ENCODE measurements at regions not wholly inside any gene's neighbourhood (a gene's known extent, or its start where the extent isn't known, plus 50 kb on each side); places are given as distances from the start of the nearest gene placed in this dataset.

DNA sequence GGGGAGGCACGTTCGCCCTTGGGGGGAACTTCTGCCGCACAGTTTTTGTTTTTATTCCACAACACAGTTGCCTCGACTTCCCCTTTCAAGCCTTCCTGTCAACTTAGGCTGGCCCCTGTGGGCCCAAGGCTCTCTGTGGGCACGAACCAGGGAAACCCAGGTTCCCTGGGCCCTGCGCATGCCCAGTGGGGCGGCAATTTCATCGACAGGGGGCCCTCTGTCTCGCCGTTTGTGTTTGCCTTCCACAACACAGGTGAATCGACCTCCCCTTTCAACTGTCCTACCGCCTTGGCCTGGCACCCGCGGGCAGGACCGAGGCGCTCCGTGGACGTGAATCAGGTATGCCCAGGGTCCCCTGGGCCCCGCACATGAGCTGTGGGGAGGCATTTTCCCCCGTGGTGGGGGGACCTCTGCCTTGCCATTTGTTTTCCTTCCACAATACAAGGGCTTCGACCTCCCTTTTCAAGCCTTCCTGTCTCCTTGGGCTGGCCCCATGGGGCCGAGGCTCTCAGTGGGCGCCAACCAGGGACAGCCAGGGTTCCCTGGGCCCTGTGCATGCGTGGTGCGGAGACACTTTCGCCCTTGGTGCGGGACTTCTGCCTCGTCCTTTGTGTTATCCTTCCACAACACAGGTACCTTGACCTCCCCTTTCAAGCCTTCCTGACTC is 354.0 kb downstream of the ALG10 start:
- DNase-seq (ENCODE audit: low read depth), result no peak

DNA sequence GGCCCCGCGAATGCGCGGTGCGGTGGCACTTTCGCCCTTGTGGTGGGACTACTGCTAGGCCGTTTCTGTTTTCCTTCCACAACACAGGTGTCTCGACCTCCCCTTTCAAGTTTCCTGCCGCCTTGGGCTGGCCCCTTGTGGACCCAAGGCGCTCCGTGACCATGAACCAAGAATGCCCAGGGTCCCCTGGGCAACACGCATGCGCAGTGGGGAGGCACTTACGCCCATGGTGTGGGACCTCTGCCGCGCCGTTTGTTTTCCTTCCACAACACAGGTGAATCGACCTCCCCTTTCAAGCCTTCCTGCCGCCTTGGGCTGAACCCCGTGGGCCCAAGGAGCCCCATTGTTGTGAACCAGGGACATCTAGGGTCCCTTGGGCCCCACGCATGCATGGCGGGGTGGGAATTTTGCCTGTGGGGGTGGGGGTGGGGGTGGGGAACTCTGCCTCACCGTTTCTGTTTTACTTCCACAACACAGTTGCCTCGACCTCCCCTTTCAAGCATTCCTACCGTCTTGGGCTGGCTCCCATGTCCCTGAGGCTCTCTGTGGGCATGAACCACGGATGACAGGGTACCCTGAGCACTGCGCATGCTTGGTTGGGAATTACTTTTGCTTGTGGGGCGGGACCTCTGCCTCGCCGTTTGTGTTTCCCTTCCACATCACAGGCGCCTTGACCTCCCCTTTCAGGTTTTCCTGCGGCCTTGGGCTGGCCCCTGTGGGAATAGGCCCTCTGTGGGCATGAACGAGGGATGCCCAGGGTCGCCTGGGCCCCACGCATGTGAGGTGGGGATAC is 355.1 kb downstream of the ALG10 start:
- no peak for DNase-seq (ENCODE audit: low read depth)

DNA sequence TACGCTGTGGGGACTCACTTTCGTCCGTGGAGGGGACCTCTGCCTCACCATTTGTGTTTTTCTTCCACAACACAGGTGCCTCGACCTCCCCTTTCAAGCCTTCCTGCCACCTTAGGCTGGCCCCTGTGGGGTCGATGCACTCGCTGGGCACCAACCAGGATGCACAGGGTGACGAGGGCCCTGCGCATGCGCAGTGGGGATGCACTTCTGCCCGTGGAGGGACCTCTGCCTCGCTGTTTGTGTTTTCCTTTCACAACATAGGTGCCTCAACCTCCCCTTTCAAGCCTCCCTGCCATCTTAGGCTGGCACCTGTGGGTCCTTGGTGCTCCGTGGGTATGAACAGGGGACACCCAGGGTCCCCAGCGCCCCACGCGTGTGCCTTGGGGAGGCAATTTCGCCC is 356.8 kb downstream of the ALG10 start:
- DNase-seq (ENCODE audit: low read depth), result no peak

DNA sequence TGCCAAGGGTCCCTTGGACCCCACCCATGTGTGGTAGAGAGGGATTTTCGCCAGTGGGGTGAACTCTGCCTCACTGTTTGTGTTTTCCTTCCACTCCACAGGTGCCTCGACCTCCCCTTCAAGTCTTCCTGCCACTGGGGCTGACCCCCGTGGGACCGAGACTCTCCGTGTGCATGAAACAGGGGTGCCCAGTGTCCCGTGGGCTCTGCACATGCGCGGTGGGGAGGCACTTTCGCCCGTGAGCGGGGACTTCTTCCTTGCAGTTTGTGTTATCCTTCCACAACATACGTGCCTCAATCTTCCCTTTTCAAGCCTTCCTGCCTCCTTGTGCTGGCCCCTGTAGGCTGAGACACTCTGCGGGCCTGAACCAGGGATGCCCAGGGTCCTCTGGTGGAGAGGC is 362.4 kb downstream of the ALG10 start:
- DNase-seq (ENCODE audit: low read depth), result no peak

DNA sequence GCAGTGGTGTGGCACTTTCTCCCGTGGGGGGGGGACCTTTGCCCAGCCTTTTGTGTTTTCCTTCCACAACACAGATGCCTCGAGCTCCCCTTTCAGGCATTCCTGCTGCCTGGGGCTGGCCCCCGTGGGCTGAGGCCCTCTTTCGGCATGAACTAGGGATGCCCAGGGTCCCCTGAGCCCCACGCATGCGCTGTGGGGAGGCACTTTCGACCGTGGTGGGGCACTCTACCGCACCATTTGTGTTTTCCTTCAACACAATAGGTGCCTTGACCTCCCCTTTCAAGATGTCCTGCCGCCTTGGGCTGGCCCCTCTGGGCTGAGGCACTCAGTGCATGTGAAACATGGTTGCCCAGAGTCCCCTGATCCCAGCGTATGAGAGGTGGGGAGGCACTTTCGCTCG is 363.7 kb downstream of the ALG10 start:
- DNase-seq (ENCODE audit: low read depth), result no peak

DNA sequence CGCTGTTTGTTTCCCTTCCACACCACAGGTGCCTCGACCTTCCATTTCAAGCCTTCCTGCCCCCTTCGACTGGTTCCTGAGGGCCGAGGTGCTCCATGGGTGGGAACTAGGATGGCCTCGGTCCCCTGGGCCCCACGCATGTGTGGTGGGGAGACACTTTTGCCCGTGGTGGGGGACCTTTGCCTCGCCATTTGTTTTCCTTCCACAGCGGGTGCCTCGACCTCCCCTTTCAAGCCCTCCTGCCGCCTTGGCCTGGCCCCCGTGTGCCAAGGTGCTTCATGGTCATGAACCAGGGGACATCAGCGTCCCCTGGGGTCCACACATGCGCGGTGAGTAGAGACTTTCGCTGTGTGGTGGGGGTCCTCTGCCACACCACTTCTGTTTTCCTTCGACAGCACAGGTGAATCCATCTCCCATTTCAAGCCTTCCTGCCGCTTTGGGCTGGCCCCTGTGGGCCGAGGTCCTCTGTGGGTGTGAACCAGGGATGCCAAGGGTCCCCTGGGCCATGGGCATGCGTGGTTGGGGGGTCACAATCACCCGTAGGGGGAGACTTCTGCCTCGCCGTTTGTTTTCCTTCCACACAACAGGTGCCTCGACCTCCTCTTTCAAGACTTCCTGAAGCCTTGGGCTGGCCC is 364.4 kb downstream of the ALG10 start:
- no peak for DNase-seq (ENCODE audit: low read depth)

DNA sequence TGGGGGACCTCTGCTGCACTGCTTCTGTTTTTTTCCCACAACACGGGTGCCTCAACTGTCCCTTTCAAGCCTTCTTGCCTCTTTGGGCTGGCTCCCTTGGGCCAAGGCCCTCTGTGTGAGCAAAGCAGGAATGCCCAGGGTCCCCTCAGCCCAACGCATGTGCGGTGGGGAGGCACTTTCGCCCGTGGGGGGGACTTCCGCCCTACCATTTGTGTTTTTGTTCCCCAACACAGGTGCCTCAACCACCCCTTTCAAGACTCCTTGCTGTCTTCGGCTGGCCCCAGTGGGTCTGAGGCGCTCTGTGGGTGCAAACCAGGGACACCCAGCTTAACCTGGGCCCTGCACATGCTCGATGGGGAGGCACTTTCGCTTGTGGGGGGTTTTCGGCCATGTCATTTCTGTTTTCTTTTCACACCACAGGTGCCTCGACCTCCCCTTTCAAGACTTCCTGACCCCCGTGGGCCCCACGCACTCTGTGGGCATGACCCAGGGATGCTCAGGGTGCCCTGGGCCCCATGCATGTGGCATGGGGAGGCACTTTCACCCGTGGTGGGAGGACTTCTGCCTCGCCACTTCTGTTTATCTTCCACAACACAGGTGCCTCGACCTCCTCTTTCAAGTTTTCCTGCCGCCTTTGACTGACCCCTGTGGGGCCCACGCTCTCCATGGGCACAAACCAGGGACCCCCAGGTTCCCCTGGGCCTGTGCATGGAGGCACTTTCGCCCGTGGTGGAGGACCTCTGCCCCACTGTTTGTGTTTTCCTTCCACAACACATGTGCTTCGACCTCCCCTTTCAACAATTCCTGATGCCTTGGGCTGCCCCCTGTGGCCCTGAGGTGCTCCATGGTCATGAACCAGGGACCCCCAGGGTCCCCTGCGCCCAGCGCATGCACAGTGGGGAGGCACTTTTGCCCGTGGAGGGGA is 365.7 kb downstream of the ALG10 start:
- DNase-seq (ENCODE audit: low read depth), result no peak

DNA sequence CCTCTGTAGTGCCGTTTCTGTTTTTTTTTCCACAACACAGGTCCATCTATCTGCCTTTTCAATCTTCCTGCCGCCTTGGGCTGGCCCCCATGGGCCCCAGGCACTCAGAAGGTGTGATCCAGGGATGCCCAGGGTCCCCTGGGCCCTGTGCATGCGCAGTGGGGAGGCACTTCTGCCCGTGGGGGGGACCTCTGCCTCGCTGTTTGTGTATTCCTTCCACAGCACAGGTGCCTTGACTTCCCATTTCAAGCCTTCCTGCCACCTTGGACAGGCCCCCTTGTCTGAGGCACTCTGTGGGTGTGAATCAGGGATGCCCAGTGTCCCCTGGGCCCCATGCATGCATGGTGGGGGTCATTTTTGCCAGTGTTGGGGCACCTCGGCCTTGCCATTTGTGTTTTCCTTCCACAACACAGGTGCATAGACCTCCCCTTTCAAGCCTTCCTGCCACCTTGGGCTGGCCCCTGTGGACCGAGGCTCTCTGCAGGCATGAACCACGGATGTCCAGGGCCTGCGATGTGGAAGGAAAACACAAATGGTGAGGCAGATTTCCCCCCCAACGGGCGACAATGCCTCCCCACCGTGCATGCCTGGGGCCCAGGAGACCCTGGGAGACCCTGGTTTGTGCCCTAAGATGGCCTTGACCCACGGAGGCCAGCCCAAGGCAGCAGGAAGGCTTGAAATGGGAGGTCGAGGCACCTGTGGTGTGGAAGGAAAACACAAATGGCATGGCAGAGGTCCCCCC is 366.5 kb downstream of the ALG10 start:
- no peak for DNase-seq (ENCODE audit: low read depth)

DNA sequence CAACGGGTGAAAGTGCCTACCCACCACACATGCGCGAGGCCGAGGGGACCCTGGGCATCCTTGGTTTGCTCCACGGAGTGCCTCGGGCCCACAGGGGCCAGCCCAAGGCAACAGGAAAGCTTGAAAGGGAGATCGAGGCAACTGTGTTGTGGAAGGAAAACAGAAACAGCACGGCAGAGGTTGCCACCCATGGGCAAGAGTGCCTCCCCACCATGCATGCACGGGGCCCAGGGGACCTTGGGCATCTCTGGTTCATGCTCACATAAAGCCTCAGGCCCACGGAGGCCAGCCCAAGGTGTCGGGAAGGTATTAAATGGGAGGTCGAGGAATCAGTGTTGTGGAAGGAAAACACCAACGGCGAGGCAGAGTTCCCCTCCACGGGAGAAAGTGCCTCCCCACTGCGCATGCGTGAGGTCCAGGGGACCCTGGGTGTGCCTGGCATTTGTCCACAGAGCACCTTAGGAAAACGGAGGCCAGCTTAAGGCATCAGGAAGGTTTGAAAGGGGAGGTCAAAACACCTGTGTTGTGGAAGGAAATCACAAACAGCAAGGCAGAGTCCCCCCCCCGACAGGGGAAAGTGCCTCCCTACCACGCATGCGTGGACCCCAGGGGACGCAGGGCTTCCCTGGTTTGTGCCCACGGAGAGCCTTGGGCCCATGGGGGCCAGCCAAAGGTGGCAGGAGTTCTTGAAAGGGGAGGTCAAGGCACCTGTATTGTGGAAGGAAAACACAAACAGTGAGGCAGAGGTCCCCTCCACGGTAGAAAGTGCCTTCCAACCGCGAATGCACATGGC is 367.3 kb downstream of the ALG10 start:
- DNase-seq (ENCODE audit: low read depth), result no peak

DNA sequence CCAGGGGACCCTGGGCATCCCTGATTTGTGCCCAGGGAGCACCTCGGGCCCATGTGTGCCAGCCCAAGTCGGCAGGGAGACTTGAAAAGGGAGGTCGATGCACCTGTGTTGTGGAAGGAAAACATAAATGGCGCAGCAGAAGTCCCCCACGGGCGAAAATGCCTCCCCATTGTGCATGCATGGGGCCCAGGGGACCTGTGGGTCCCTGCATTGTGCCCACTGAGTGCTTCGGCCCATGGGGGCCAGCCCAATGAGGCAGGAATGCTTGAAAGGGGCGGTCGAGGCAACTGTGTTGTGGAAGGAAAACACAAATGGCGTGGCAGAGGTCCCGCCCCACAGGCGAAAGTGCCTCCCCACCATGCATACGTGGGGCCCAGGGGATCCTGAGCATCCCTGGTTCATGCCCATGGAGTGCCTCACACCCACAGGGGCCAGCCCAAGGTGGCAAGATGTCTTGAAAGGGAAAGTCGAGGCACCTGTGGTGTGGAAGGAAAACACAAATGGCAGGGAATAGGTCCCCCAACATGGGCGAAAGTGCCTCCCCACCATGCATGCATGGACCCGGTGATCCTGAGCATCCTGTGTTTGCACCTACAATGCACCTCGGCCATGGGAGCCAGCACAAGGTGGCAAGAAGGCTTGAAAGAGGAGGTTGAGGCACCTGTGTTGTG is 368.0 kb downstream of the ALG10 start:
- no peak for DNase-seq (ENCODE audit: low read depth)

DNA sequence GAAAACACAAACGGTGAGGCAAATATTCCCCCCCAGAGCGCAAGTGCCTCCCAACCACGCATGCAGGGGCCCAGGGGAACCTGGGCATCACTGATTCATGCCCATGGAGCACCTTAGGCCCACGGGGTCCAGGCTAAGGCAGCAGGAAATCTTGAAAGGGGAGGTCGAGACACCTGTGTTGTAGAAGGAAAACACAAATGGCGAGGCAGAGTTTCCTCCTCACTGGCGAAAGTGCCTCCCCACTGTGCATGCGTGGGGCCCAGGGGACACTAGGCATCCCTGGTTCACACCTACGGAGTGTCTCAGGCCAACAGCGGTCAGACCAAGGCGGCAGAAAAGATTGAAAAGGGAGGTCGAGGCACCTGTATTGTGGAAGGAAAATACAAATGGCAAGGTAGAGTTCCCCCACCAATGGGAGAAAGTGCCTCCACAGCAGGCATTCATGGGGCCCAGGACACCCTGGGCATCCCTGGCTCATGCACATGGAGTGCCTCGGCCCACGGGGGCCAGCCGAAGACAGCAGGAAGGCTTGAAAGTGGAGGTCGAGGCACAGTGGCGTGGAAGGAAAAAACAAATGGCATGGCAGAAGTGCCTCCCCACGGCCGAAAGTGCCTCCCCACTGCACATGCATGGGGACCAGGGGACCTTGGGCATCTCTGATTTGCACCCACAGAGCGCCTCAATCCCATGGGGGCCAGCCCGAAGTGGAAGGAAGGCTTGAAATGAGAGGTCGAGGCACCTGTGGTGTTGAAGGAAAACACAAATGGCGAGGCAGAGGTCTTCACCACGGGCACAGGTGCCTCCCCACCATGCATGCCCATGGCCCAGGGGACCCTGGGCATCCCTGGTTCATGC is 368.8 kb downstream of the ALG10 start:
- DNase-seq (ENCODE audit: low read depth), result no peak

DNA sequence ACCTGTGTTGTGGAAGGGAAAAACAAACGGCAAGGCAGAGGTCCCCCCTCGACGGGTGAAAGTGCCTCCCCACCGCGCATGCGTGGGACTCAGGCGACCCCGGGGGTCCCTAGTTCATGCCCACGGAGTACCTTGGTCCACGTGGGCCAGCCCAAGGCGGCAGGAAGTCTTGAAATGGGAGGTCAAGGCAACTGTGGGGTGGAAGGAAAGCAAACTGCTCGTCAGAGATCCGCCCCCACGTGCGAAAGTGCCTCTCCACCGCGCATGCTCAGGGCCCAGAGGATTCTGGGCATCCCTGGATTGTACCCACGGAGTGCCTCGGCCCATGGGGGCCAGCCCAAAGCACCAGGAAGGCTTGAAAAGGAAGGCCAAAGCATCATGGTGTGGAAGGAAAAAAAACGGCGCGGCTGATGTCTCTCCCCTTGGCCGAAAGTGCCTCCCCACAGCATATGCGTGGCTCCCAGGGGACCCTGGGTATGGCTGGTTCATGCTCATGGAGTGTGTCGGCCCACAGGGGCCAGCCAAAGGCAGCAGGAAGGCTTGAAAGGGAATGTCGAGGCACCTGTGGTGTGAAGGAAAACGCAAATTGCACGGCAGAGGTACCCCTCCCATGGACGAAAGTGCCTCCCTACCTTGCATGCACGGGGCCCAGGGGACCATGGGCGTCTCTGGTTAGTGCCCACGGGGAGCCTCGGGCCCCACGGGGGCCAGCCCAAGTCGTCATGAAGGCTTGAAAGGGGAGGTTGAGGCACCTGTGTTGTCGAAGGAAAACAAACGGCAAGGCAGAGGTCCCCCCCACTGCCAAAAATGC is 369.7 kb downstream of the ALG10 start:
- DNase-seq (ENCODE audit: low read depth), result no peak

DNA sequence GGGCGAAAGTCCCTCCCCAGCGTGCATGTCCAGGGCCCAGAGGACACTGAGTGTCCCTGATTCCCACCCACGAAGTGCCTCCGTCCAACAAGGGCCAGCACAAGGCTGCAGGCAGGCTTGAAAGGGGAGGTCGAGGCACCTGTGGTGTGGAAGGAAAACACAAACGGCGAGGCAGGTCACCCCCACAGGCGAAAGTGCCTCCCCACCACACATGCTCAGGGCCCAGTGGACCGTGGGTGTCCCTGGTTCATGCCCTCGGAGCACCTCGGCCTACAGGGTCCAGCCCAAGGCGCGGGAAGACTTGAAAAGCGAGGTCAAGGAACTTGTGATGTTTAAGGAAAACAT is 370.4 kb downstream of the ALG10 start:
- no peak for DNase-seq (ENCODE audit: low read depth)

DNA sequence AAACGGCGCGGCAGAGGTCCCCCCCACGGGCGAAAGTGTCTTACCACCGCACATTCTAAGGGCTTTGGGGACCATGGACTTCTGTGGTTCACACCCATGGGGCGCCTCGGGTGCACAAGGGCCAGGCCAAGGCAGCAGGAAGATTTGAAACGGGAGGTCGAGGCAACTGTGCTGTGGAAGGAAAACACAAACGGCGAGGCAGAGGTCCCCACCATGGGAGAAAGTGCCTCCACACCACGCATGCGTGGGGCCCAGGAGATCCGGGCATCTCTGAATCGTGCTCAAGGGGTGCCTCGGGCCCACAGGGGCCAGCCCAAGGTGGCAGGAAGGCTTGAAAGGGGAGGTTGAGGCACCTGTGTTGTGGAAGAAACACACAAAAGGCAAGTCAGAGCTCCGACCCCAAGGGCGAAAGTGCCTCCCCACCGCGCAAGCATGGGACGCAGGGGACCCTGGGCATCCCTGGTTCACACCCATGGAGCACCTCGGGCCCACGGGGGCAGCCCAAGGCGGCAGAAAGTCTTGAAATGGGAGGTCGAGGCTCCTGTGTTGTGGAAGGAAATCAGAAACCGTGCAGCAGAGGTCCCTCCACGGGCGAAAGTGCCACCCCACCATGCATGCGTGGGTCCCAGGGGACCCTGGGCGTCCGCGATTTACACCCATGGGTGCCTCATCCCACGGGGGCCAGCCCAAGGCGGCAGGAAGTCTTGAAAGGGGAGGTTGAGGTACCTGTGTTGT is 371.0 kb downstream of the ALG10 start:
- DNase-seq (ENCODE audit: low read depth), result no peak

DNA sequence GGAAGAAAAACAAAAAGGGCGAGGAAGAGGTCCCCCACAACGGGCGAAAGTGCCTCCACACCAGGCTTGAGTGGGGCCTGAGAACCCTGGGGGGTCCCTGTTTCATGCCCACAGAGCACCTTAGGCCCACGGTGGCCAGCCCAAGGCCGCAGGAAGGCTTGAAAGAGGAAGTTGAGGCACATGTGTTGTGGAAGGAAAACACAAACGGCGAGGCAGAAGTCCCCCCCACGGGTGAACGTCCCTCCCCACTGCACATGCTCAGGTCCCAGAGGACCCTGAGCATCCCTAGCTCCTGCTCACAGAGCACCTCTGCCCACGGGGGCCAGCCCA is 371.5 kb downstream of the ALG10 start:
- no peak for DNase-seq (ENCODE audit: low read depth)

DNA sequence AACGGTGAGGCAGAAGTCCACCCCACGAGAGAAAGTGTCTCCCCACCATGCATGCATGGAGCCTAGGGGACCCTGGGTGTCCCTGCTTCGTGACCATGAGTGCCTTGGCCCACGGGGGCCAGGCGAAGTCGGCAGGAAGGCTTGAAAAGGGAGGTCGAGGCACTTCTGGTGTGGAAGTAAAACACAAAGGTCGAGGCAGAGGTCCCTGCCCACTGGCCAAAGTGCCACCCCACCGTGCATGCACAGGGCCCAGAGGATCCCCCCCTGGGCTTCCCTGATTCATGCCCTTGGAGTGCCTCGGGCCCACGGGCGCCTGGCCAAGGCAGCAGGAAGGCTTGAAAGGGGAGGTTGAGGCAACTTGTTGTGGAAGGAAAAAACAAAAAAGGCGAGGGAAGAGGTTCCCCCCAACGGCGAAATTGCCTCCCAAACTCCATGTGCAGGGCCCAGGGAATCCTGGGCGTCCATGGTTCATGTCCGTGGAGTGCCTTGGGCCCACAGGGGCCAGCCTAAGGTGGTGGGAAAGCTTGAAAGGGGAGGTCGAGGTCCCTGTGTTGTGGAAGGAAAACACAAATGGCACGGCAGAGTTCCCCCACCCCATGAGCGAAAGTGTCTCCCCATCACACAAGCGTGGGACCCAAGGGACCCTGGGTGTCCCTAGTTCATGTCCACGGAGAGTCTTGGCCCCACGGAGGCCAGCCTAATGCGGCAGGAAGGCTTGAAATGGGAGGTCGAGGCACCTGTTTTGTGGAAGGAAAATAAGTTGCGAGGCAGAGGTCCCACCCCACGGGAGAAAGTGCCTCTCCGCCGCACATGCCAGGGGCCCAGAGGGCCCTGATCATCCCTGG is 372.1 kb downstream of the ALG10 start:
- no peak for DNase-seq (ENCODE audit: low read depth)
